Hepatocyte (in vitro differentiated cells): ENCODE measurements at regions not wholly inside any gene's neighbourhood (a gene's known extent, or its start where the extent isn't known, plus 50 kb on each side); places are given as distances from the start of the nearest gene placed in this dataset.

Experiments used
- DNase-seq: peaks from one replicate; pipeline ENCODE4 v3.0.0-alpha.2; 2016; ENCODE audit warnings: low spot score
- H2AFZ ChIP-seq: fragments of 200-600 bp; sonication (generic); 2 replicates; pipeline ENCODE4 v1.6.0; 2016; ENCODE audit warnings: antibody characterized with exemption, mild to moderate bottlenecking
- H3K27ac ChIP-seq: fragments of 200-600 bp; sonication (generic); 2 replicates; pipeline ENCODE4 v1.5.1; 2016; ENCODE audit warnings: mild to moderate bottlenecking
- H3K27me3 ChIP-seq: fragments of 200-600 bp; sonication (generic); 2 replicates; pipeline ENCODE4 v1.6.1; 2016
- H3K36me3 ChIP-seq: fragments of 200-600 bp; sonication (generic); replicated peaks from 2 replicates; pipeline ENCODE4 v1.5.1; 2016; ENCODE audit warnings: low read depth; ENCODE audit not compliant: insufficient read depth
- H3K4me1 ChIP-seq: fragments of 200-600 bp; sonication (generic); 2 replicates; pipeline ENCODE4 v1.5.1; 2016; ENCODE audit warnings: mild to moderate bottlenecking, moderate library complexity; ENCODE audit not compliant: insufficient read depth
- H3K4me2 ChIP-seq: fragments of 200-600 bp; sonication (generic); 2 replicates; pipeline ENCODE4 v1.6.0; 2016
- H3K4me3 ChIP-seq: fragments of 200-600 bp; sonication (generic); 2 replicates; pipeline ENCODE4 v1.5.1; 2016; ENCODE audit warnings: mild to moderate bottlenecking
- H3K79me2 ChIP-seq: fragments of 200-600 bp; sonication (generic); 2 replicates; pipeline ENCODE4 v1.6.0; 2017; ENCODE audit warnings: mild to moderate bottlenecking
- H3K9me2 ChIP-seq: fragments of 200-600 bp; sonication (generic); replicated peaks from 2 replicates; pipeline ENCODE4 v1.6.0; 2017; ENCODE audit warnings: mild to moderate bottlenecking; ENCODE audit not compliant: insufficient read depth
- H3K9me3 ChIP-seq: fragments of 200-600 bp; sonication (generic); 2 replicates; pipeline ENCODE4 v1.5.1; 2016; ENCODE audit warnings: low read depth, mild to moderate bottlenecking
- H4K20me1 ChIP-seq: fragments of 200-600 bp; sonication (generic); 2 replicates; pipeline ENCODE4 v1.6.0; 2016; ENCODE audit warnings: mild to moderate bottlenecking; ENCODE audit not compliant: insufficient read depth, poor library complexity, severe bottlenecking
- CTCF ChIP-seq: fragments of 200-600 bp; sonication (generic); IDR thresholded peaks from 2 replicates; pipeline ENCODE4 v1.5.1; 2016; ENCODE audit warnings: antibody characterized with exemption, mild to moderate bottlenecking; ENCODE audit not compliant: poor library complexity
- EZH2 ChIP-seq: fragments of 200-600 bp; sonication (generic); IDR thresholded peaks from 2 replicates; pipeline ENCODE4 v1.6.1; 2016; ENCODE audit warnings: antibody characterized with exemption, mild to moderate bottlenecking, borderline replicate concordance
- EZH2phosphoT487 ChIP-seq: fragments of 200-600 bp; sonication (generic); IDR thresholded peaks from one replicate; pipeline ENCODE4 v1.6.1; 2018; ENCODE audit warnings: antibody characterized with exemption, mild to moderate bottlenecking, low read depth, moderate library complexity; ENCODE audit not compliant: unreplicated experiment, severe bottlenecking
- WGBS: methylation state at CpG from one replicate; pipeline ENCODE4 v1.1.6; 2016; ENCODE audit warnings: low lambda C conversion rate; ENCODE audit errors: missing lambda C conversion rate; 5-methylcytosine and 5-hydroxymethylcytosine counted together

- 84% methylated on average over 12 of the region's 13 CpGs for WGBS
- H3K4me3 ChIP-seq = no peak overlapping the region
- no peaks in the 10 kb centered on the region for H3K9me3 ChIP-seq
- no peak for DNase-seq
- H3K4me1 ChIP-seq = no peaks in the 10 kb centered on the region
- H3K27me3 ChIP-seq = no peaks in the 10 kb centered on the region
- H3K27ac ChIP-seq = no peak overlapping the region
- no peaks in the 10 kb centered on the region for H4K20me1 ChIP-seq
- no peak overlapping the region for H3K4me2 ChIP-seq
- H2AFZ ChIP-seq = no peak overlapping the region
- no peaks in the 10 kb centered on the region for H3K79me2 ChIP-seq
- TF ChIP-seq CTCF (no peak), EZH2 (no peak)
- no peaks in the 10 kb centered on the region for H3K9me2 ChIP-seq
- H3K36me3 ChIP-seq = no peaks in the 10 kb centered on the region
Observed at GRCh38 chr22:48974443-48975315, 853.0 kb downstream of the BRD1 start.

- no peaks in the 10 kb centered on the region for H3K36me3 ChIP-seq
- no peaks in the 10 kb centered on the region for H3K4me1 ChIP-seq
- H3K9me3 ChIP-seq = no peaks in the 10 kb centered on the region
- H3K79me2 ChIP-seq = no peaks in the 10 kb centered on the region
- no peaks in the 10 kb centered on the region for H3K9me2 ChIP-seq
- TF ChIP-seq EZH2 = no peak
- TF ChIP-seq CTCF = no peak
- no peak for TF ChIP-seq EZH2phosphoT487
- 82% methylated on average over 8 of the region's 8 CpGs for WGBS
- H2AFZ ChIP-seq = no peak overlapping the region
- H4K20me1 ChIP-seq = no peaks in the 10 kb centered on the region
- H3K4me2 ChIP-seq = no peak overlapping the region
- H3K27ac ChIP-seq = no peak overlapping the region
- no peaks in the 10 kb centered on the region for H3K27me3 ChIP-seq
- no peak for DNase-seq
- H3K4me3 ChIP-seq = no peak overlapping the region
Observed at GRCh38 chr22:48973694-48974041, 854.0 kb downstream of the BRD1 start.

DNA sequence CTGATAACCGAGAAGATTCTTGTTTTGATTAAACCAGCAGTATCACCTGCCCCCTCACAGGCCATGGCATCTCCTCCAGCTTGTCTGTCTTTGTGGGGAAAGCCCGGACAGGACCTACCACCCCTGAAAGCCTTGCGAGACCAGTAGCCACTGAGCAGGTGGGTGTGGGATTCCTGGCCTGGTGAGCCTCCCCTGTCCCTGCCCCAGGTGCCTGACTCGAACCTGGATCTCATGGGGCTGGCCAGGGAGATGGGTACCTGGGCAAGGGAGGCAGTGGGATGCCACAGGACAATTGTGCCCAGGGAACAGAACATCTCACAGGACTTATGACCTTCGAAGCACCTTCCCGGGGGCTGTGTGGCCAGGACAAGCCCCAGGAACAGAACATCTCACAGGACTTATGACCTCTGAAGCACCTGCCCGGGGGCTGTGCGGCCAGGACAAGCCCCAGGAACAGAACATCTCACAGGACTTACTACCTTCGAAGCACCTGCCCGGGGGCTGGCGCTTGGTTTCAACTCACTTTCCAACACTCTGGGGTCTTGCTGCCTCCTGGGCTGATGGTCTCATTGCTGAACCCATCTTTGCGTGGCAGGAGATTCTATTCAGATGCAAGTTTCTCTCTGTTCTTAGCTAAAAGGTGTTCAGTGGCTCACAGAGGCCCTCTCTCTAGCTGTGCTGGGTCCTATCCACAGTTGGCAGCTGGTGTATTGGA lies 854.5 kb downstream of the BRD1 start:
- H3K79me2 ChIP-seq = no peaks in the 10 kb centered on the region
- H3K4me1 ChIP-seq = no peaks in the 10 kb centered on the region
- no peak overlapping the region for H3K27ac ChIP-seq
- H3K9me2 ChIP-seq = no peaks in the 10 kb centered on the region
- no peaks in the 10 kb centered on the region for H3K36me3 ChIP-seq
- H3K9me3 ChIP-seq = no peaks in the 10 kb centered on the region
- H3K27me3 ChIP-seq = no peaks in the 10 kb centered on the region
- WGBS = 91% methylated on average over 12 of the region's 12 CpGs
- no peak for DNase-seq
- no peak overlapping the region for H3K4me2 ChIP-seq
- TF ChIP-seq EZH2phosphoT487 (no peak), CTCF (no peak), EZH2 (no peak)
- H4K20me1 ChIP-seq = no peaks in the 10 kb centered on the region
- no peak overlapping the region for H2AFZ ChIP-seq
- H3K4me3 ChIP-seq = no peak overlapping the region
